GM13977 (cell line): ENCODE measurements at regions not wholly inside any gene's neighbourhood (a gene's known extent, or its start where the extent isn't known, plus 50 kb on each side); places are given as distances from the start of the nearest gene placed in this dataset.

Experiments
- DNase-seq: peaks from one replicate; pipeline ENCODE4 v3.0.0; 2012; ENCODE audit warnings: low spot score
- CTCF ChIP-seq: IDR thresholded peaks from 2 replicates; pipeline ENCODE4 v1.5.1; 2012; ENCODE audit warnings: mild to moderate bottlenecking, control low read depth; ENCODE audit not compliant: insufficient read depth; ENCODE audit errors: extremely low read depth, missing control alignments
- in situ Hi-C: fragments of 300-500 bp; cut with MboI; formaldehyde crosslinking; loops from one replicate; pipeline ENCODE4 v1.12.0; 2022; ENCODE audit warnings: low sequenced_read_pairs, low pct_unique_long_range_greater_than_20kb, mixed read lengths, inconsistent platforms; ENCODE audit not compliant: unreplicated experiment

GRCh38 chr3:71934520-71935270 is 149.7 kb upstream of the PROK2 start:
- DNase-seq, result no peak
- in situ Hi-C loops, result no loop called here
- no peak for TF ChIP-seq CTCF

GRCh38 chr3:71931922-71932321 is 147.0 kb upstream of the PROK2 start:
- TF ChIP-seq CTCF, result no peak
- in situ Hi-C loops, result no loop called here
- DNase-seq, result no peak

- in situ Hi-C loops, result no loop called here
- DNase-seq, result peak; percentile 65
- peak; percentile 45 for TF ChIP-seq CTCF
Measured at GRCh38 chr3:71930056-71930991, 145.4 kb upstream of the PROK2 start.

GRCh38 chr3:71928212-71928611 is 143.3 kb upstream of the PROK2 start:
- no peak for DNase-seq
- TF ChIP-seq CTCF, result no peak
- in situ Hi-C loops, result no loop called here

GRCh38 chr3:71927505-71928066 is 142.6 kb upstream of the PROK2 start:
- no peak for DNase-seq
- TF ChIP-seq CTCF, result no peak
- in situ Hi-C loops, result no loop called here

- in situ Hi-C loops, result no loop called here
- no peak for DNase-seq
- TF ChIP-seq CTCF, result no peak
Measured at GRCh38 chr3:71926616-71927015, 141.7 kb upstream of the PROK2 start.
